Adrenal gland (tissue), 5 donors: ENCODE measurements at regions not wholly inside any gene's neighbourhood (a gene's known extent, or its start where the extent isn't known, plus 50 kb on each side); places are given as distances from the start of the nearest gene placed in this dataset.

Source experiments
- CTCF ChIP-seq, 6 experiments: fragments of 450-650 bp in 4 of 6; fragments of 200-600 bp in 2 of 6; sonication (generic) in 1 of 6; IDR thresholded peaks; 1 replicate in 5 of 6; 2 replicates in 1 of 6; pipeline versions ENCODE4 v1.5.1 to v1.8.0; 2016 to 2021; ENCODE audit warnings: antibody characterized with exemption in 6 of 6, mild to moderate bottlenecking in 2 of 6, moderate library complexity in 1 of 6
- POLR2A ChIP-seq, 2 donors: fragments of 450-650 bp; IDR thresholded peaks; one replicate each; pipeline ENCODE4 v1.6.1; 2017; ENCODE audit warnings: antibody characterized with exemption in 2 of 2, mild to moderate bottlenecking in 2 of 2, moderate library complexity in 1 of 2
- donor health status: DM: no; HTN: no; CAD: no.

GRCh38 chr6:122035173-122035572, 364.3 kb upstream of the HSF2 start:
- TF ChIP-seq POLR2A (IDR thresholded peaks at IDR 0.05) = no peak
- TF ChIP-seq CTCF (IDR thresholded peaks at IDR 0.05) = no peak
